Effector memory CD4-positive, alpha-beta T cell (primary cell): ENCODE measurements at regions not wholly inside any gene's neighbourhood (a gene's known extent, or its start where the extent isn't known, plus 50 kb on each side); places are given as distances from the start of the nearest gene placed in this dataset.
"Not testable (repeated sequence)": the region's sequence is repeated elsewhere in the genome, so short reads cannot be mapped to it uniquely, and the experiment has no call there.

Source experiments
- DNase-seq, 3 donors: peaks; one replicate each; pipeline ENCODE4 v3.0.0-alpha.2; 2020
- H3K27ac ChIP-seq: 2 replicates; pipeline ENCODE4 v1.7.0; 2013; ENCODE audit warnings: mild to moderate bottlenecking, low read length, moderate library complexity; ENCODE audit not compliant: insufficient read depth, poor library complexity, severe bottlenecking
- H3K27me3 ChIP-seq: replicated peaks from 2 replicates; pipeline ENCODE4 v1.7.0; 2013; ENCODE audit warnings: mild to moderate bottlenecking, low read length; ENCODE audit not compliant: insufficient read depth, control insufficient read depth, poor library complexity, severe bottlenecking
- H3K36me3 ChIP-seq: 2 replicates; pipeline ENCODE4 v1.7.0; 2013; ENCODE audit warnings: mild to moderate bottlenecking, low read length, moderate library complexity; ENCODE audit not compliant: control insufficient read depth, insufficient read depth
- H3K4me1 ChIP-seq: 2 replicates; pipeline ENCODE4 v1.7.0; 2013; ENCODE audit warnings: low read length, mild to moderate bottlenecking; ENCODE audit not compliant: control insufficient read depth, insufficient read depth, poor library complexity, severe bottlenecking
- H3K4me3 ChIP-seq: 2 replicates; pipeline ENCODE4 v1.7.0; 2013; ENCODE audit warnings: low read length, low read depth, mild to moderate bottlenecking; ENCODE audit not compliant: insufficient read depth, poor library complexity, severe bottlenecking
- H3K9me3 ChIP-seq: 2 replicates; pipeline ENCODE4 v1.7.0; 2013; ENCODE audit warnings: mild to moderate bottlenecking, low read length, moderate library complexity; ENCODE audit not compliant: control insufficient read depth

GRCh38 chr10:9550810-9551209, 1466.9 kb upstream of the CELF2 start:
- Histone ChIP-seq H3K4me3 (no peak overlapping the region), H3K36me3 (no peaks in the 10 kb centered on the region), H3K4me1 (no peaks in the 10 kb centered on the region), H3K9me3 (no peaks in the 10 kb centered on the region), H3K27ac (no peak overlapping the region), H3K27me3 (no peaks in the 10 kb centered on the region)
- no peak for DNase-seq

- DNase-seq: no peak
- Histone ChIP-seq H3K4me3 (no peak overlapping the region), H3K27me3 (no peaks in the 10 kb centered on the region), H3K4me1 (no peaks in the 10 kb centered on the region), H3K36me3 (no peaks in the 10 kb centered on the region), H3K27ac (no peak overlapping the region), H3K9me3 (no peaks in the 10 kb centered on the region)
These were observed 1463.4 kb upstream of the CELF2 start for GRCh38 chr10:9554321-9554720.

- Histone ChIP-seq H3K9me3 (no peaks in the 10 kb centered on the region), H3K4me1 (no peaks in the 10 kb centered on the region), H3K27ac (no peak overlapping the region), H3K36me3 (no peaks in the 10 kb centered on the region), H3K4me3 (no peak overlapping the region), H3K27me3 (no peaks in the 10 kb centered on the region)
- no peak for DNase-seq
These were observed 1456.7 kb upstream of the CELF2 start for GRCh38 chr10:9560976-9561375.

- no peaks in the 10 kb centered on the region for H3K9me3 ChIP-seq
- H3K36me3 ChIP-seq: no peaks in the 10 kb centered on the region
- H3K27me3 ChIP-seq: no peaks in the 10 kb centered on the region
- DNase-seq: no peak
- H3K27ac ChIP-seq: no peak overlapping the region
- H3K4me3 ChIP-seq: no peak overlapping the region
- no peaks in the 10 kb centered on the region for H3K4me1 ChIP-seq
These were observed 1455.7 kb upstream of the CELF2 start for GRCh38 chr10:9561821-9562505.

GRCh38 chr10:9577746-9578145, 1439.9 kb upstream of the CELF2 start:
- DNase-seq: no peak
- Histone ChIP-seq H3K27ac (no peak overlapping the region), H3K36me3 (no peaks in the 10 kb centered on the region), H3K27me3 (no peaks in the 10 kb centered on the region), H3K9me3 (no peaks in the 10 kb centered on the region), H3K4me3 (no peak overlapping the region), H3K4me1 (no peaks in the 10 kb centered on the region)

GRCh38 chr10:9579110-9579705, 1438.5 kb upstream of the CELF2 start:
- no peak overlapping the region for H3K4me3 ChIP-seq
- no peak overlapping the region for H3K27ac ChIP-seq
- DNase-seq: no peak
- no peaks in the 10 kb centered on the region for H3K9me3 ChIP-seq
- H3K36me3 ChIP-seq: no peaks in the 10 kb centered on the region
- no peaks in the 10 kb centered on the region for H3K4me1 ChIP-seq
- H3K27me3 ChIP-seq: no peaks in the 10 kb centered on the region

- H3K9me3 ChIP-seq, H3K27me3 ChIP-seq, H3K27ac ChIP-seq, H3K36me3 ChIP-seq, H3K4me1 ChIP-seq, H3K4me3 ChIP-seq, DNase-seq: not testable (repeated sequence)
These were observed 1434.9 kb upstream of the CELF2 start for GRCh38 chr10:9582803-9583202.

GRCh38 chr10:9596368-9596920, 1421.2 kb upstream of the CELF2 start:
- H3K27ac ChIP-seq: no peak overlapping the region
- no peaks in the 10 kb centered on the region for H3K9me3 ChIP-seq
- no peaks in the 10 kb centered on the region for H3K27me3 ChIP-seq
- no peak for DNase-seq
- no peak overlapping the region for H3K4me3 ChIP-seq
- no peaks in the 10 kb centered on the region for H3K36me3 ChIP-seq
- no peaks in the 10 kb centered on the region for H3K4me1 ChIP-seq

- DNase-seq: no peak
- H3K27ac ChIP-seq: no peak overlapping the region
- no peaks in the 10 kb centered on the region for H3K36me3 ChIP-seq
- H3K9me3 ChIP-seq: no peaks in the 10 kb centered on the region
- H3K4me1 ChIP-seq: no peaks in the 10 kb centered on the region
- H3K4me3 ChIP-seq: no peak overlapping the region
- no peaks in the 10 kb centered on the region for H3K27me3 ChIP-seq
These were observed 1414.7 kb upstream of the CELF2 start for GRCh38 chr10:9602998-9603397.

GRCh38 chr10:9603972-9604371, 1413.7 kb upstream of the CELF2 start:
- Histone ChIP-seq H3K4me1 (no peaks in the 10 kb centered on the region), H3K27me3 (no peaks in the 10 kb centered on the region), H3K36me3 (no peaks in the 10 kb centered on the region), H3K4me3 (no peak overlapping the region), H3K9me3 (no peaks in the 10 kb centered on the region), H3K27ac (no peak overlapping the region)
- no peak for DNase-seq
